ENCODE measurements at regions not wholly inside any gene's neighbourhood (a gene's known extent, or its start where the extent isn't known, plus 50 kb on each side); places are given as distances from the start of the nearest gene placed in this dataset.

DNA sequence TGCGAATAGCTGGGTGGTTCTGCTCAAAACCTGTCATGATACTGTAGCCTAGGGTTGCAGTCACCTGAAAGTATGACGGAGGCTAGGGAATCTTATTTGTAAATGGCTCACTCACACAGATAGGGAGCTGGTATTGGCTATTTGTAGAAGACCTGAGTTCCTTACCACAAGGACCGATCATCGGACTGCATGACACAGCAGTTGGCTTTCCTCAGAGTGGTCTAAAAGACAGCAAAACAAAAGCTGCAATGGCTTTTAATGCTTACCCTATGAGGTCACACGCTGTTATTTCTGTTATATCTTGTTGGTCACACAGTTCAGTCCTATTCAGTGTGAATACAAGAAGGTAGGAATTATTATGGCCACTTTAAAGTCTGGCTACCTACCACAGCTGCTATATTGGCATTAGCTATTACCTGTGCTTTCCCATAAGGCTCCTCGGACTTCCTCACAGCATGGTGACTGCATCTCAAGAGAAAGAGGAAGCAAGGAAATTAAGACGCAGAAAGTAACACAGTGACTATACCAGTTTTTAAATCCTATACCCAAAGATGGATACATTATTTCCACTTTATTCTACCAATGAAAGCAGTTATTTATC, 68.4 kb upstream of the LRRC7 start:
- TF ChIP-seq RAD21 (conservative IDR thresholded peaks at IDR 0.05 in 1 of 2, IDR thresholded peaks at IDR 0.05 in 1 of 2) (no peak), MAZ (IDR thresholded peaks at IDR 0.05; ENCODE audit: borderline replicate concordance, low read depth, low read length) (no peak), SREBF2 (IDR thresholded peaks at IDR 0.05) (no peak), NFE2L2 (conservative IDR thresholded peaks at IDR 0.05; ENCODE audit: low read length) (no peak), EP300 (IDR thresholded peaks at IDR 0.05) (no peak), RCOR1 (IDR thresholded peaks at IDR 0.05; ENCODE audit: low read depth, low read length) (no peak), HDAC2 (IDR thresholded peaks at IDR 0.05) (no peak)
- TF ChIP-seq, protein P1, sequence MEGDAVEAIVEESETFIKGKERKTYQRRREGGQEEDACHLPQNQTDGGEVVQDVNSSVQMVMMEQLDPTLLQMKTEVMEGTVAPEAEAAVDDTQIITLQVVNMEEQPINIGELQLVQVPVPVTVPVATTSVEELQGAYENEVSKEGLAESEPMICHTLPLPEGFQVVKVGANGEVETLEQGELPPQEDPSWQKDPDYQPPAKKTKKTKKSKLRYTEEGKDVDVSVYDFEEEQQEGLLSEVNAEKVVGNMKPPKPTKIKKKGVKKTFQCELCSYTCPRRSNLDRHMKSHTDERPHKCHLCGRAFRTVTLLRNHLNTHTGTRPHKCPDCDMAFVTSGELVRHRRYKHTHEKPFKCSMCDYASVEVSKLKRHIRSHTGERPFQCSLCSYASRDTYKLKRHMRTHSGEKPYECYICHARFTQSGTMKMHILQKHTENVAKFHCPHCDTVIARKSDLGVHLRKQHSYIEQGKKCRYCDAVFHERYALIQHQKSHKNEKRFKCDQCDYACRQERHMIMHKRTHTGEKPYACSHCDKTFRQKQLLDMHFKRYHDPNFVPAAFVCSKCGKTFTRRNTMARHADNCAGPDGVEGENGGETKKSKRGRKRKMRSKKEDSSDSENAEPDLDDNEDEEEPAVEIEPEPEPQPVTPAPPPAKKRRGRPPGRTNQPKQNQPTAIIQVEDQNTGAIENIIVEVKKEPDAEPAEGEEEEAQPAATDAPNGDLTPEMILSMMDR (IDR thresholded peaks at IDR 0.05): no peak
- TF ChIP-seq, protein P2, sequence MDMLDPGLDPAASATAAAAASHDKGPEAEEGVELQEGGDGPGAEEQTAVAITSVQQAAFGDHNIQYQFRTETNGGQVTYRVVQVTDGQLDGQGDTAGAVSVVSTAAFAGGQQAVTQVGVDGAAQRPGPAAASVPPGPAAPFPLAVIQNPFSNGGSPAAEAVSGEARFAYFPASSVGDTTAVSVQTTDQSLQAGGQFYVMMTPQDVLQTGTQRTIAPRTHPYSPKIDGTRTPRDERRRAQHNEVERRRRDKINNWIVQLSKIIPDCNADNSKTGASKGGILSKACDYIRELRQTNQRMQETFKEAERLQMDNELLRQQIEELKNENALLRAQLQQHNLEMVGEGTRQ (IDR thresholded peaks at IDR 0.05): no peak

Measured in A549 (cell line).